Trophoblast cell (in vitro differentiated cells and primary cell): ENCODE measurements at regions not wholly inside any gene's neighbourhood (a gene's known extent, or its start where the extent isn't known, plus 50 kb on each side); places are given as distances from the start of the nearest gene placed in this dataset.
A peak's percentile ranks its signal among the peaks of the same experiment; 100 is the strongest.

Experiments used
- DNase-seq, 2 donors: peaks; one replicate each; pipeline ENCODE4 v3.0.0-alpha.2; 2016
- H2AFZ ChIP-seq: 2 replicates; pipeline ENCODE4 v1.6.1; 2013; ENCODE audit warnings: low read length, moderate library complexity, mild to moderate bottlenecking; ENCODE audit not compliant: insufficient read depth, poor library complexity
- H2AK5ac ChIP-seq: 2 replicates; pipeline ENCODE4 v1.6.1; 2013; ENCODE audit warnings: mild to moderate bottlenecking, low read length
- H2BK120ac ChIP-seq: 2 replicates; pipeline ENCODE4 v1.6.1; 2013; ENCODE audit warnings: low read length, mild to moderate bottlenecking, moderate library complexity; ENCODE audit not compliant: insufficient read depth, poor library complexity
- H2BK12ac ChIP-seq: 2 replicates; pipeline ENCODE4 v1.6.1; 2013; ENCODE audit warnings: mild to moderate bottlenecking, low read length, moderate library complexity
- H2BK5ac ChIP-seq: 2 replicates; pipeline ENCODE4 v1.6.1; 2013; ENCODE audit warnings: low read length, low read depth, moderate library complexity, mild to moderate bottlenecking; ENCODE audit not compliant: poor library complexity
- H3K14ac ChIP-seq: 2 replicates; pipeline ENCODE4 v1.6.1; 2013; ENCODE audit warnings: mild to moderate bottlenecking, low read length
- H3K18ac ChIP-seq: 2 replicates; pipeline ENCODE4 v1.6.1; 2013; ENCODE audit warnings: mild to moderate bottlenecking, low read length
- H3K23ac ChIP-seq: 2 replicates; pipeline ENCODE4 v1.6.1; 2013; ENCODE audit warnings: low read length
- H3K27ac ChIP-seq: 2 replicates; pipeline ENCODE4 v1.5.1; 2013; ENCODE audit warnings: low read depth, mild to moderate bottlenecking, inconsistent platforms, low read length, moderate library complexity
- H3K27me3 ChIP-seq: 2 replicates; pipeline ENCODE4 v1.6.1; 2013; ENCODE audit warnings: inconsistent platforms, mild to moderate bottlenecking, low read length, moderate library complexity; ENCODE audit not compliant: insufficient read depth
- H3K36me3 ChIP-seq, 2 experiments: 1 replicate in 1 of 2; 2 replicates in 1 of 2; pipeline ENCODE4 v1.6.1; 2013; ENCODE audit warnings: low read length in 2 of 2, mild to moderate bottlenecking in 2 of 2, moderate library complexity in 1 of 2; ENCODE audit not compliant: insufficient read depth in 2 of 2, control insufficient read depth in 1 of 2
- H3K4ac ChIP-seq: 2 replicates; pipeline ENCODE4 v1.6.1; 2013; ENCODE audit warnings: low read depth, mild to moderate bottlenecking, low read length, moderate library complexity
- H3K4me1 ChIP-seq, 2 experiments: 1 replicate in 1 of 2; 2 replicates in 1 of 2; pipeline ENCODE4 v1.6.1; 2013; ENCODE audit warnings: low read length in 2 of 2, mild to moderate bottlenecking in 2 of 2, moderate library complexity in 1 of 2; ENCODE audit not compliant: insufficient read depth in 2 of 2, control insufficient read depth in 1 of 2
- H3K4me2 ChIP-seq: 2 replicates; pipeline ENCODE4 v1.6.1; 2013; ENCODE audit warnings: inconsistent platforms, mild to moderate bottlenecking, low read length, moderate library complexity
- H3K4me3 ChIP-seq: 2 replicates; pipeline ENCODE4 v1.5.1; 2013; ENCODE audit warnings: mild to moderate bottlenecking, low read depth, low read length, inconsistent platforms
- H3K79me1 ChIP-seq: one replicate; pipeline ENCODE4 v1.6.1; 2013; ENCODE audit warnings: low read length
- H3K79me2 ChIP-seq: 2 replicates; pipeline ENCODE4 v1.6.1; 2013; ENCODE audit warnings: low read length, mild to moderate bottlenecking; ENCODE audit not compliant: control insufficient read depth, insufficient read depth, poor library complexity
- H3K9ac ChIP-seq: 2 replicates; pipeline ENCODE4 v1.6.1; 2013; ENCODE audit warnings: mild to moderate bottlenecking, low read length
- H3K9me3 ChIP-seq: 2 replicates; pipeline ENCODE4 v1.6.1; 2013; ENCODE audit warnings: low read depth, mild to moderate bottlenecking, control low read depth, inconsistent platforms, low read length; ENCODE audit not compliant: insufficient read depth
- H4K12ac ChIP-seq: 2 replicates; pipeline ENCODE4 v1.6.1; 2013; ENCODE audit warnings: low read depth, mild to moderate bottlenecking, low read length, moderate library complexity
- H4K8ac ChIP-seq: 2 replicates; pipeline ENCODE4 v1.6.1; 2013; ENCODE audit warnings: low read depth, mild to moderate bottlenecking, low read length, moderate library complexity
- H4K91ac ChIP-seq: one replicate; pipeline ENCODE4 v1.6.1; 2013; ENCODE audit warnings: low read depth, mild to moderate bottlenecking, low read length, moderate library complexity
- WGBS: extraction: QIAGEN DNeasy Blood & Tissue Kit; methylation state at CpG from one replicate; pipeline ENCODE4 v1.1.7; 2013; ENCODE audit warnings: missing lambda C conversion rate; ENCODE audit not compliant: insufficient read length, insufficient coverage; ENCODE audit errors: extremely low coverage; 5-methylcytosine and 5-hydroxymethylcytosine counted together

GRCh38 chr18:22348521-22349316 lies 69.0 kb downstream of the CTAGE1 start:
- no peak overlapping the region for H2BK120ac ChIP-seq
- no peak overlapping the region for H4K91ac ChIP-seq
- WGBS, result no CpG with 5 or more reads among the region's 85 CpGs
- peak overlapping the region; percentile 66 for H3K4me2 ChIP-seq
- no peak overlapping the region for H3K23ac ChIP-seq
- peak; percentile 17 to 23 for DNase-seq
- H3K9ac ChIP-seq, result no peak overlapping the region
- H3K27ac ChIP-seq, result no peak overlapping the region
- H4K8ac ChIP-seq, result no peak overlapping the region
- no peaks in the 10 kb centered on the region for H3K79me2 ChIP-seq
- no peaks in the 10 kb centered on the region for H3K79me1 ChIP-seq
- no peaks in the 10 kb centered on the region for H3K9me3 ChIP-seq
- no peak overlapping the region for H3K14ac ChIP-seq
- no peak overlapping the region for H4K12ac ChIP-seq
- H3K18ac ChIP-seq, result no peak overlapping the region
- H2BK5ac ChIP-seq, result no peak overlapping the region
- H3K27me3 ChIP-seq, result peaks cover 24% of the 10 kb centered on the region
- peaks cover 4 to 13% of the 10 kb centered on the region in 2 experiments for H3K4me1 ChIP-seq
- no peak overlapping the region for H2AK5ac ChIP-seq
- no peak overlapping the region for H3K4ac ChIP-seq
- peak overlapping the region; percentile 25 for H3K4me3 ChIP-seq
- H2AFZ ChIP-seq, result no peak overlapping the region
- H3K36me3 ChIP-seq, result no peaks in the 10 kb centered on the region
- no peak overlapping the region for H2BK12ac ChIP-seq

DNA sequence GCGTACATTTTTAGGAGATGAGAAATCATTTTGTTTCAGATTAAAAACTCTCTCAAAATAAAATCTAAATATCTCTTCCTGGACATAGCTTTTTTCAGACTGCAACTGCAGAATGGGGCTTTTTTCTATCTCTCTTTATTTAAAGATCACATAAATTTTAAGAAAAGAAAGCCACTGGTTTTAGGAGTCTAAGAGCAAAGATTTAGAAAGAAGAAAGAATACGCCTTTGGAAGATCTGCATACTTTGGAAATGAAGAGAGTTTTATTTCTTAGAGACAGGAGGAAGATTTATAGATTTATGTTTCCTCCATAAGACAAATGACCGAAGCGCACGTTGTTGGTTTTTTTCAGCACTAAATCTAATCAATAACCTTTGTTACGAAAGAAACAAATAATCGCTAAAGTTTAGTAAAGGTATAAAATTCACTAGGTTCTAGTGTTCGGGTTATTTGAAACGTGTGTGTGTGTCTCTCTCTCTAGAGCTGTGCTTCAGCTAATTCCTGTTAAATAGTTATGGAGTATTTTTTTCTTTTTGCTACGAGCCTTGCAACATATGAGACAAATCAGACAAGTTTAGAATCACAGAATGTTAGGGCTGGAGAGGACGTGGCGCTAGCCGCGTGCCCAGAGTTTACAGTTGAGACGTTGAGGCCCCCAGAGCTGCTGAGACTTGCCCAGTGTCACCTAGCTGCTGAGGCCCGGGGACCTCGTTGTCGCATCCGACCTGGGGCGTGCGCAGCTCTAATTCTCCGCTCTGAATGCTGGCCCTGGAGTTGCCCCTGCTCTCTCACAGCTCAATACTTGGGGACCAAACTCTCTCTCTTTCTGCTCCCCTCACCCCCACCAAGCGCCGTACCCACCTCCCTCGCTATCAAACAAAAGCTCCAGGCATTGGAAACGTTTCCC lies 69.9 kb downstream of the CTAGE1 start:
- Histone ChIP-seq H3K23ac (no peak overlapping the region), H3K79me2 (no peaks in the 10 kb centered on the region), H4K8ac (no peak overlapping the region), H3K36me3 (no peaks in the 10 kb centered on the region), H2BK120ac (no peak overlapping the region), H3K9me3 (no peaks in the 10 kb centered on the region), H3K4ac (no peak overlapping the region), H2AK5ac (no peak overlapping the region), H3K9ac (no peak overlapping the region), H3K14ac (no peak overlapping the region), H2BK12ac (no peak overlapping the region), H2AFZ (no peak overlapping the region), H3K79me1 (no peaks in the 10 kb centered on the region), H4K12ac (no peak overlapping the region), H3K18ac (no peak overlapping the region), H3K27ac (no peak overlapping the region), H2BK5ac (no peak overlapping the region), H3K27me3 (peaks cover 24% of the 10 kb centered on the region), H4K91ac (no peak overlapping the region), H3K4me1 (peaks cover 4 to 13% of the 10 kb centered on the region in 2 experiments), H3K4me2 (peak overlapping the region; percentile 66), H3K4me3 (peak overlapping the region; percentile 37)
- WGBS, result no CpG with 5 or more reads among the region's 26 CpGs
- no peak for DNase-seq

GRCh38 chr18:22346953-22347605 lies 70.6 kb downstream of the CTAGE1 start:
- H4K91ac ChIP-seq, result no peak overlapping the region
- no CpG with 5 or more reads among the region's 15 CpGs for WGBS
- H2BK5ac ChIP-seq, result no peak overlapping the region
- H3K36me3 ChIP-seq, result no peaks in the 10 kb centered on the region
- no peaks in the 10 kb centered on the region for H3K79me2 ChIP-seq
- H2BK12ac ChIP-seq, result no peak overlapping the region
- no peak overlapping the region for H3K23ac ChIP-seq
- no peak overlapping the region for H4K12ac ChIP-seq
- H4K8ac ChIP-seq, result no peak overlapping the region
- H3K9ac ChIP-seq, result no peak overlapping the region
- no peak overlapping the region for H2AFZ ChIP-seq
- H3K14ac ChIP-seq, result no peak overlapping the region
- H2BK120ac ChIP-seq, result no peak overlapping the region
- peak; percentile 24 to 53 for DNase-seq
- no peaks in the 10 kb centered on the region for H3K9me3 ChIP-seq
- H3K27ac ChIP-seq, result no peak overlapping the region
- no peak overlapping the region for H2AK5ac ChIP-seq
- H3K4me2 ChIP-seq, result peak overlapping the region; percentile 25
- no peak overlapping the region for H3K18ac ChIP-seq
- H3K27me3 ChIP-seq, result peaks cover 24% of the 10 kb centered on the region
- H3K4ac ChIP-seq, result no peak overlapping the region
- no peaks in the 10 kb centered on the region for H3K79me1 ChIP-seq
- peak overlapping the region; percentile 21 for H3K4me3 ChIP-seq
- peaks cover 4 to 13% of the 10 kb centered on the region in 2 experiments for H3K4me1 ChIP-seq

- no peak overlapping the region for H3K23ac ChIP-seq
- no peak overlapping the region for H2AK5ac ChIP-seq
- no peak overlapping the region for H3K14ac ChIP-seq
- no peak overlapping the region for H4K91ac ChIP-seq
- no peak overlapping the region for H3K27ac ChIP-seq
- DNase-seq, result no peak
- no peaks in the 10 kb centered on the region for H3K79me1 ChIP-seq
- no peak overlapping the region for H2BK12ac ChIP-seq
- peaks cover 24% of the 10 kb centered on the region for H3K27me3 ChIP-seq
- peaks cover 4 to 13% of the 10 kb centered on the region in 2 experiments for H3K4me1 ChIP-seq
- H3K79me2 ChIP-seq, result no peaks in the 10 kb centered on the region
- H3K4ac ChIP-seq, result no peak overlapping the region
- H3K4me3 ChIP-seq, result peak overlapping the region; percentile 21
- H3K4me2 ChIP-seq, result no peak overlapping the region
- H3K9ac ChIP-seq, result no peak overlapping the region
- H2BK120ac ChIP-seq, result no peak overlapping the region
- no peak overlapping the region for H4K8ac ChIP-seq
- H3K9me3 ChIP-seq, result no peaks in the 10 kb centered on the region
- H4K12ac ChIP-seq, result no peak overlapping the region
- no peak overlapping the region for H2AFZ ChIP-seq
- WGBS, result no CpG with 5 or more reads among the region's 2 CpGs
- no peak overlapping the region for H2BK5ac ChIP-seq
- no peak overlapping the region for H3K18ac ChIP-seq
- H3K36me3 ChIP-seq, result no peaks in the 10 kb centered on the region
Observed at GRCh38 chr18:22346401-22346952, 71.2 kb downstream of the CTAGE1 start.
